Spleen (tissue), 11 donors: ENCODE measurements at regions not wholly inside any gene's neighbourhood (a gene's known extent, or its start where the extent isn't known, plus 50 kb on each side); places are given as distances from the start of the nearest gene placed in this dataset.

Source experiments
- DNase-seq: peaks from one replicate; pipeline ENCODE4 v3.0.0-alpha.2; 2020
- H3K27ac ChIP-seq, 8 donors: fragments of 200-600 bp; sonication (generic) in 7 of 8; 1 replicate in 4 of 8; 2 replicates in 4 of 8; pipeline versions ENCODE4 v1.5.0 to v1.8.0; 2016 to 2021; ENCODE audit warnings: inconsistent platforms in 4 of 8, mild to moderate bottlenecking in 4 of 8, moderate library complexity in 1 of 8
- H3K27me3 ChIP-seq, 7 donors: fragments of 200-600 bp; sonication (generic) in 6 of 7; replicated peaks in 1 of 7; 1 replicate in 4 of 7; 2 replicates in 3 of 7; pipeline versions ENCODE4 v1.5.0 to v1.8.0; 2016 to 2021; ENCODE audit warnings: inconsistent platforms in 3 of 7, mild to moderate bottlenecking in 1 of 7
- H3K36me3 ChIP-seq, 6 donors: fragments of 200-600 bp; sonication (generic) in 5 of 6; 1 replicate in 4 of 6; 2 replicates in 2 of 6; pipeline versions ENCODE4 v1.5.0 to v1.8.0; 2016 to 2021; ENCODE audit warnings: inconsistent platforms in 2 of 6
- H3K4me1 ChIP-seq, 6 donors: fragments of 200-600 bp; sonication (generic) in 5 of 6; 1 replicate in 3 of 6; 2 replicates in 3 of 6; pipeline versions ENCODE4 v1.5.0 to v1.8.0; 2016 to 2021; ENCODE audit warnings: inconsistent platforms in 3 of 6
- H3K4me3 ChIP-seq, 8 donors: fragments of 200-600 bp; sonication (generic) in 7 of 8; 1 replicate in 4 of 8; 2 replicates in 4 of 8; pipeline versions ENCODE4 v1.5.0 to v1.8.0; 2016 to 2021; ENCODE audit warnings: inconsistent platforms in 4 of 8, mild to moderate bottlenecking in 4 of 8, moderate library complexity in 2 of 8
- H3K9me3 ChIP-seq, 8 donors: fragments of 200-600 bp; sonication (generic) in 7 of 8; 1 replicate in 4 of 8; 2 replicates in 4 of 8; pipeline versions ENCODE4 v1.5.0 to v1.8.0; 2016 to 2021; ENCODE audit warnings: inconsistent platforms in 4 of 8
- CTCF ChIP-seq, 11 experiments: fragments of 200-600 bp in 7 of 11; fragments of 450-650 bp in 4 of 11; sonication (generic) in 4 of 11; IDR thresholded peaks in 8 of 11; conservative IDR thresholded peaks in 3 of 11; 1 replicate in 7 of 11; 2 replicates in 4 of 11; pipeline versions ENCODE4 v1.4.0 to v1.8.0; 2016 to 2021; ENCODE audit warnings: antibody characterized with exemption in 11 of 11, inconsistent platforms in 4 of 11, mild to moderate bottlenecking in 1 of 11
- POLR2A ChIP-seq, 3 donors: fragments of 450-650 bp; IDR thresholded peaks; one replicate each; pipeline ENCODE4 v1.5.1; 2017; ENCODE audit warnings: antibody characterized with exemption in 3 of 3, mild to moderate bottlenecking in 1 of 3
- POLR2AphosphoS5 ChIP-seq, 3 donors: sonication (generic); formaldehyde crosslinking; IDR thresholded peaks; one replicate each; pipeline ENCODE4 v1.5.1; 2017; ENCODE audit warnings: antibody characterized with exemption in 3 of 3
- WGBS, 5 donors: extraction: QIAGEN DNeasy Blood & Tissue Kit in 3 of 5; methylation state at CpG; one replicate each; pipeline versions ENCODE4 v1.1.5 to v1.1.7; 2013 to 2018; 5-methylcytosine and 5-hydroxymethylcytosine counted together
- intact Hi-C: fragments of 100-400 bp; cut with DNase I; formaldehyde crosslinking; loops from one replicate; pipeline ENCODE4 v1.15.0; 2023; ENCODE audit warnings: low total_unique reads
- donor health status: healthy with polysubstance abuse.
- donor health status: DM: no; HTN: no; CAD: no; lungs with moderate emphysema.
- donor health status: DM: no; HTN: no; CAD: no.
- donor health status: Bipolar disorder and iron deficiency.
- donor health status: healthy.
- donor health status: DM: no; HTN: no; CAD: no.
- donor health status: DM: yes; HTN: yes; CAD: no.

- no peaks in the 10 kb centered on the region for H3K27me3 ChIP-seq
- no peak for TF ChIP-seq POLR2A (IDR thresholded peaks at IDR 0.05)
- TF ChIP-seq POLR2AphosphoS5 (IDR thresholded peaks at IDR 0.05) = no peak
- TF ChIP-seq CTCF (IDR thresholded peaks at IDR 0.05 in 8 of 11, conservative IDR thresholded peaks at IDR 0.05 in 3 of 11) = no peak
- no peaks in the 10 kb centered on the region for H3K4me1 ChIP-seq
- H3K27ac ChIP-seq = no peak overlapping the region
- no peak for DNase-seq
- WGBS, 5 donors = 87 to 97% (median 90%) methylated on average over 2 of the region's 2 CpGs
- no peak overlapping the region for H3K4me3 ChIP-seq
- H3K9me3 ChIP-seq = peaks cover 0 to 51% (median 28%) of the 10 kb centered on the region in 8 donors
- intact Hi-C loops = no loop called here
- no peaks in the 10 kb centered on the region for H3K36me3 ChIP-seq
Measured at GRCh38 chr14:80074900-80075574, 136.3 kb downstream of the DIO2 start.

GRCh38 chr14:80059041-80059440 lies 152.3 kb downstream of the DIO2 start:
- WGBS, 5 donors = 81 to 90% (median 88%) methylated on average over 2 of the region's 2 CpGs
- H3K4me3 ChIP-seq = no peak overlapping the region
- intact Hi-C loops = loop anchor here (5.0 kb wide), 1 partner anchor 788 kb away; no protein-coding TSS in a partner anchor
- no peak for TF ChIP-seq POLR2A (IDR thresholded peaks at IDR 0.05)
- TF ChIP-seq CTCF (IDR thresholded peaks at IDR 0.05 in 8 of 11, conservative IDR thresholded peaks at IDR 0.05 in 3 of 11) = no peak
- TF ChIP-seq POLR2AphosphoS5 (IDR thresholded peaks at IDR 0.05) = no peak
- no peaks in the 10 kb centered on the region for H3K27me3 ChIP-seq
- no peak for DNase-seq
- H3K36me3 ChIP-seq = no peaks in the 10 kb centered on the region
- H3K27ac ChIP-seq = no peak overlapping the region
- peaks cover 0 to 7% (median 2%) of the 10 kb centered on the region in 8 donors for H3K9me3 ChIP-seq
- H3K4me1 ChIP-seq = no peaks in the 10 kb centered on the region

- H3K4me3 ChIP-seq = no peak overlapping the region
- no peak overlapping the region for H3K27ac ChIP-seq
- H3K36me3 ChIP-seq = no peaks in the 10 kb centered on the region
- no peaks in the 10 kb centered on the region for H3K27me3 ChIP-seq
- no peaks in the 10 kb centered on the region for H3K4me1 ChIP-seq
- no peak for DNase-seq
- peak in 1 of 11 experiments; percentile 7 for TF ChIP-seq CTCF (IDR thresholded peaks at IDR 0.05 in 8 of 11, conservative IDR thresholded peaks at IDR 0.05 in 3 of 11)
- TF ChIP-seq POLR2A (IDR thresholded peaks at IDR 0.05) = no peak
- no peak for TF ChIP-seq POLR2AphosphoS5 (IDR thresholded peaks at IDR 0.05)
- peaks cover 0 to 12% (median 1%) of the 10 kb centered on the region in 8 donors for H3K9me3 ChIP-seq
- intact Hi-C loops = loop anchor here (5.0 kb wide), 1 partner anchor 791 kb away; no protein-coding TSS in a partner anchor
- 23 to 38% (median 33%) methylated on average over 4 of the region's 4 CpGs for WGBS, 5 donors
Measured at GRCh38 chr14:80056497-80056801, 154.9 kb downstream of the DIO2 start.

GRCh38 chr14:80055667-80056496 lies 155.4 kb downstream of the DIO2 start:
- H3K36me3 ChIP-seq = no peaks in the 10 kb centered on the region
- intact Hi-C loops = loop anchor here (5.0 kb wide), 1 partner anchor 791 kb away; no protein-coding TSS in a partner anchor
- H3K27me3 ChIP-seq = no peaks in the 10 kb centered on the region
- DNase-seq = no peak
- 58 to 71% (median 64%) methylated on average over 7 of the region's 7 CpGs for WGBS, 5 donors
- no peak overlapping the region for H3K27ac ChIP-seq
- peaks cover 0 to 15% (median 4%) of the 10 kb centered on the region in 8 donors for H3K9me3 ChIP-seq
- TF ChIP-seq CTCF (IDR thresholded peaks at IDR 0.05 in 8 of 11, conservative IDR thresholded peaks at IDR 0.05 in 3 of 11) (peak in 8 of 11 experiments; percentile 11 to 65 (median 46)), POLR2AphosphoS5 (IDR thresholded peaks at IDR 0.05) (no peak), POLR2A (IDR thresholded peaks at IDR 0.05) (no peak)
- H3K4me3 ChIP-seq = no peak overlapping the region
- no peaks in the 10 kb centered on the region for H3K4me1 ChIP-seq
